GM18505 (cell line): ENCODE measurements at regions not wholly inside any gene's neighbourhood (a gene's known extent, or its start where the extent isn't known, plus 50 kb on each side); places are given as distances from the start of the nearest gene placed in this dataset.
"Not testable (repeated sequence)": the region's sequence is repeated elsewhere in the genome, so short reads cannot be mapped to it uniquely, and the experiment has no call there.

ENCODE experiments used
- ATAC-seq: cut with Tn5 transposase; IDR thresholded peaks from one replicate; pipeline ENCODE4 v1.9.1; 2021; ENCODE audit not compliant: unreplicated experiment
- POLR2A ChIP-seq: IDR thresholded peaks from 4 replicates; pipeline ENCODE4 v1.6.1; 2011; ENCODE audit warnings: borderline replicate concordance; ENCODE audit not compliant: insufficient read depth, insufficient read length; ENCODE audit errors: extremely low read depth

DNA sequence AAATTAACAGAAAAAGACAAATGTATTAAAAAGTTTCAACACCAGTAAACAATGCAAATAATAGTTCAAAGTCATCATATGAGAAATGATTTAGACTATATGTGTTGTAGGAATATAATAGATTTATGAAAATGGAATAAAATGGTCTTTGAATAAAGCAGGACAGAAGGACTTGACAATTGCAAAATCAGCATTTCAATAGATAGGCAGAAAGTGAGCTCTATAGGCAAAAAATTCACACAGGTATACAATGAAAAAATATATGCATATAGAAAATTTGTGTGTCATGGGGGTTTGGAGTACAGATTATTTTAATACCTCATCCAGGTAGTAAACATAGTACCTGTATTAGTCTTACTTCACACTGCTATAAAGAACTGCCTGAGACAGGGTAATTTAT is 571.1 kb upstream of the EYS start:
- TF ChIP-seq POLR2A, result no peak
- ATAC-seq, result no peak

DNA sequence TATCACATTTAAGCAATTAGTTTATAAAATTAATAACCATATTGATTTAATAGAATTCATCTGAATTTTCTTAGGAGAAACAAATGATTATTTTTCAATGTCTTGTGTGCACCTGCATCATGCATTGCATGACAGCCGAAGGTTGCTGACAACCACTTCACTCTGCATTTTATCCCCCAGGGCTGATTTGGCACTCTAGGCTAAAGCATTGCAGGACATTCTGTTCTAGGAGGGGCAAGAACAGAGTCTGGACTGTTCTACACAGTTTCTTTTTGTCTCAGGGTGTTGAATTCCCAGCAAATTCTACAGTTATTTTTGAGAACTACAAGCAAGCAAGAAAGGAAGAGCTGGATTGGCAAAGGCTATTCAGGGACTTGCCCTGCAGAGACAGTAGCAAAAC is 570.4 kb upstream of the EYS start:
- ATAC-seq, result no peak
- TF ChIP-seq POLR2A, result no peak

DNA sequence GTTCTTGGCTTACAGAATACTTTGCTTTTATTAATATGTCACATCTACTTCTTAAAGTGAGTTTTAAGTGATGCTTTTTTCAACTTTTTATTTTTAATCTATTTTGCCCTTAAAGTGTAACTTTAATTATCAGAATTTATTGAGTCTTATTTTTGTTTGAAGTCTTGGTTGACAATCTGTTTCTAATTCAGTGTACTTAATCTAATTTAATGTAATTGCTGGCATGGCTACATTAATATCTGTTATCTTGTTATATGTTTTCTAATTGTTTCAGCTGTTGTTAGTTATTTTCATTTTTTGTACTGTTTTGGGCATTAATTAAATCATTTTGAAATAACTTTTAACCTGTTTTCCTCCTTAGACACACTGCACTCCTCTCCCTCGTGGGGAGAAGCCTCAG is 558.7 kb upstream of the EYS start:
- no peak for ATAC-seq
- TF ChIP-seq POLR2A, result no peak

DNA sequence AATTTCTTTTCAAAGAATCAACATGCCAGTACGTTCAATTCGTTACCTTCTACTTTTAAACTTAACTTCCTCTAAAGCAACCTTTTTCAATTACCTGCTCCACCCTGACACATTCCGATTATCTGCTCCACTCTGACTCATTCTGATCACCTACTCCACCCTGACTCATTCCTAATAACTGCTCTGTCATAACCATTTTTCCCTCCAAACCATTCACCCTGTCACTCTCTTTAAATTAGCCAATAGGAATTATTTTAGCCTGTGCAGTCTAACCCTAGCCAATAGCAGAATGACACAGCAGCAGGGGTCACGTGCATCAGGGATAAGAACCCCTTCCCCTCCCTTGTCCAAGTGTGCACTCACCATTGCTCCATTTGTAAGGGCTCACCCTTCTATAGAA is 557.4 kb upstream of the EYS start:
- TF ChIP-seq POLR2A, result no peak

DNA sequence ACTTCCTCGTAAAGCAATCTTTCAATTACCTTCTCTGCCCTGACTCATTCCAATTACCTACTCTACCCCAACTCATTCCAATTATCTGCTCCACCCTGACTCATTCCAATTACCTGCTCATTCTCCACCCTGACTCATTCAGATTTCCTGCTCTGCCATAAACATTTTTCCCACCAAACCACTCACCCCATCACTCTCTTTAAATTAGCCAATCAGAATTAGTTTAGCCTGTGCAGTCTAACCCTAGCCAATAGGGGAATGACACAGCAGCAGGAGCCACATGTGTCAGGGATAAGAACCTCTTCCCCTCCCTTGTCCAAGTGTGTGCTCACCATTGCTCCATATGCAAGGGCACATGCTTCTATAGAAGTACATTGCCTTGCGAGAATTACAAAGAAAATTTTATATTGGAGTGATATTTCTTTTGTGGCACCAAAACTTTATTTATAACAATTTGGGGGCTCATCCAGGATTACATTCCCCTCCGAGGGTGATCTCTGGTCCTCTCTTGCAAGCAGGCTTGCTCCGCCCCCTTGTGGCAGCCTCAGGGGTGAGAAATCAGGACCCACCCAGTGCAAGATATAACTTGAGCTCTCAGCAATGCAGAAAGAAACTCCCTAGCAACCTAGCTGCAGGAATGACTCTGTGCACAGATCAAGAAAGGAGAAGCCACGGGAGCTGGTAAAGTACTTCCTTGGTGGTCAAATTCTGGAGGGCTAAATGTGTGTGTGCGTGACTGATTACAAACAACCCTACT is 551.9 kb upstream of the EYS start:
- ATAC-seq, result not testable (repeated sequence)

More for the DNA sequence above, 557.4 kb upstream of the EYS start:
- ATAC-seq, result no peak

DNA sequence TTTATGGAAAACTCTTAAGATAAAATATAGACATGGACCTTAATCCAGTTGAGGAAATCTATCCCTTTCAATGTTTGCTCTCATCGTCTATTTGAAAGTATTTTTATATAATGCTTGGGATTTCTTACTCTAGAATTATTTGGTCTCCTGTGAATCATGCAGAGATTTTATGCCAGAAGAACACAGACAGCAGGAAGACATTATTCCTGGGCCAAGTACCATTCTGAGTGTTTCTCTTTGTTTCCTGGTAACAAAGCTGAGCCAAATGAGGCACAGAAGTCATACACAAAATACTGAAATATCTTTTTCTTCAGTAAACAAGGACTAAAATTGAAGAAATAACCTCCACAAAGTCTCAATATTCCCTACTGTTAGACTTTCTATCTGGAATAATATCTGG is 538.2 kb upstream of the EYS start:
- no peak for ATAC-seq
- TF ChIP-seq POLR2A, result no peak

DNA sequence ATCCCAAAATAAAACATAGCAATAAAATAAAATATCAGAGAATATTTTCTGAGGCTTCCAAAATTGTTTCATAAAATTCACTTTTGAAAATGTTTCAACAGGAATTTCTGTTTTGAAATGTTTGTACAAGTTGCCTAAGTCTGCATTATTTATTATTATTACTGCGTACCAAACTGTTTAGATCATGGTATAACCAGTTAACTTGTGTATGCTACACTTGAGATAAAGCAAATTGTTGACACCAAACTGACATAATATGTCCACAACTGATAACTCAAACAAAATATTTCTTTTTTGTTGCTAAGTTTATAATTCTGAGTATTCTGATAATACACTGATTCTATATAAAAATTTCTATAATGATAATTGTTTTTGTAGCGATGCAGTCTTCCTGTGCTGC is 531.8 kb upstream of the EYS start:
- TF ChIP-seq POLR2A, result no peak
- ATAC-seq, result no peak

DNA sequence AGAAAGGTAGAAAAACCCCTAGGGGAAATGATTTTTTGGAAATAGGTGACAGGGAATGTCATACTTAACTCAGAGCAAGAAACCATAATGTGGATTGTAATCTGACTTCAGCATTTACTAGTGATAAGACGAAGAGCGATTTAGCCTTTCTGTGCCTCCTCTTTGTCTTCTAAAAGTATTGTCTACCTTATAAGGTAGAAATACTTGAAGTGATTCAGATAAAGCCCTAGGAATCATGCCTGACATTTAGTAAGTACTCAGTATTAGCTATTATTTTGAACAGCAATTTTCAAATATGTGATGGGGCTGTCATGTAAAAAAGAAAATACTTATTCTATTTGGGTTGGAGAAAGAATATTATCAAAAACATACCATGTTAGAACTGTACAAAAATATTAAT is 525.9 kb upstream of the EYS start:
- ATAC-seq, result no peak
- TF ChIP-seq POLR2A, result no peak

DNA sequence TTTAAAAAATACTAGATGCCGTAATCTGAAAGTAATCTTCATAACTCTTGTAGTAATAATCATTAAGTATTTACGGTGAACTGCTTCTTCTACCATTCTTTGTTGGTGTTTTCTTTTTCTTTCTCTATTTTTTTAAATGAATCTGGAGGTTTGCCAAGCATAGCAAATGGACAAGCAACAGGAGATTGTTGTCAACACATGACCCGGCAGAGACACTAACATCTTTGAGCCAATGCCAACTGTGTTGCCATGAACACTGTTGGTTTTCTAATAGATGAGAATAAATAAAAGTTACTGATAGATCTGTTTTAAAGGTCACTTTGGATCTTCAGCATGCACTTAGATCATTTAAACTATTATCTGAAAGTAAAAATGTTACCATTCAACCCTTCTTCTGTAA is 523.6 kb upstream of the EYS start:
- no peak for ATAC-seq
- no peak for TF ChIP-seq POLR2A

DNA sequence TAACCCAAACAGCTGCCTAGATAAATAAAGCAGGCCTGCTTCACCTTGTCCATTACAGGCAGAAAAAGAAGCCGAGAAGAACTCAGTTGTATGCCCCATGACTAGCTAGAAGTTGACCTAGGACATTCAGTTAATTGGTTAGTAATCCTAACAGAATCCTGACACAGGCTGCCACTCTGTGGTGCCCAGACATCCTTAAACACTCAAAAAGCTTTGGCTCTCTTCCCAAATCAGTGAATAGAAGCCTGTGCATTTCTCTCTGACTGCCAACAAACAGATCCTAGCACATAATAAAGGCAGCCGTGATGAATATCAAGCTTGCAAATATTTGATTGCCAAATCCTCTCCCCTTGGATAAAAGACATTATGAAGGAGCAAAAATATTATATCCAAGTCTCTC is 519.1 kb upstream of the EYS start:
- no peak for ATAC-seq
- no peak for TF ChIP-seq POLR2A

DNA sequence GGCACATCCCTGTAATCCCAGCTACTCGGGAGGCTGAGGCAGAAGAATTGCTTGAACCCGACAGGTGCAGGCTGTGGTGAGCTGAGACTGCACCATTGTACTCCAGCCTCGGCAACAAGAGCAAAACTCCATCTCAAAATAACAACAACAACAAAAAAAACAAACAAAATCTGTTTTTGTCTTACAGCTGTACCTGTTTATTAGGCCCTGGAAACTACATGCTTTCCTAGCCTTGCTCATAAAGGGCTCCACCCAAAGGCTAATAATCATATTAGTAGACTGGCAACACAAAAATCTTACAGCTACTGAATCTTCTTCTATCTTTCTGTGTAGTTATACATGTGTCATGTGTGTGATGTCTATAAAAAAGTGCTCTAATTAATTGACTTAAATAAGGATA is 503.9 kb upstream of the EYS start:
- TF ChIP-seq POLR2A, result no peak

DNA sequence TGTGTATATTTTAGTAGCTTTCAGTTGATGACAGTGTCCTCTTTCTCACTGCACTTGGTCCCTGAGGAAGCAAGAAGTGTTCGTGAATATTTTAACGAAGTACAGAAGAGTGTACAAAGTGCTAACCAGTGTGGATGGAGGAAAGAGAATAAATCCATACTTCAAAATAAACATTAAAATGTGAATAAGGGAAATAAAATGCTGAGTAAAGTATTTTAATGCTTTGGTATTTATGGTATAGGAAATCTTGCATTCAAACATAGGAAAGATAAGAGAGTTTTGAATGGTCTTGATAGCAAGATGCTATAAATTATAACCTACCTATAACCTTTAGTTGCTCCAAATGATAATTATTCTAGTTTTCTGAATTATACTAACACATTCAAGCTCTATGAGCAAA is 493.4 kb upstream of the EYS start:
- no peak for ATAC-seq
- TF ChIP-seq POLR2A, result no peak

More for the DNA sequence above, 503.9 kb upstream of the EYS start:
- ATAC-seq, result no peak

DNA sequence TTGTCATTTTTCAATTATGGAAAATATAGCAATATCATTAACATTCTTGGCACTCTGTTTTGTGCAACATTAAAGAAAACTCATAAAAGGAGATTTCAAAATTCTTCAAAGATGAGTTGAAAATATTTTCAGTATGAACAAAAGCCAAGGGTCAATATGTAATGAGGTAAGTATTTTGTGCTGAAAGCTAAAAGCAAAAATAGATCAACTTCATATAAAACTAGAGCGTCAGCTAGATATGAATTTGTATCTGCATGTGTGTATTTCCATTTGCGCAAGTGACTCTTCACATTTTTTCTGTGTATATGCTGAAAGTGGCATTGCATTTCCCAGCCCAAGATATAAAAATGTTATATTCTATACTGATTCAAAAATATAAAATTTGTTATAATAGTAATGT is 492.1 kb upstream of the EYS start:
- TF ChIP-seq POLR2A, result no peak
- ATAC-seq, result no peak

DNA sequence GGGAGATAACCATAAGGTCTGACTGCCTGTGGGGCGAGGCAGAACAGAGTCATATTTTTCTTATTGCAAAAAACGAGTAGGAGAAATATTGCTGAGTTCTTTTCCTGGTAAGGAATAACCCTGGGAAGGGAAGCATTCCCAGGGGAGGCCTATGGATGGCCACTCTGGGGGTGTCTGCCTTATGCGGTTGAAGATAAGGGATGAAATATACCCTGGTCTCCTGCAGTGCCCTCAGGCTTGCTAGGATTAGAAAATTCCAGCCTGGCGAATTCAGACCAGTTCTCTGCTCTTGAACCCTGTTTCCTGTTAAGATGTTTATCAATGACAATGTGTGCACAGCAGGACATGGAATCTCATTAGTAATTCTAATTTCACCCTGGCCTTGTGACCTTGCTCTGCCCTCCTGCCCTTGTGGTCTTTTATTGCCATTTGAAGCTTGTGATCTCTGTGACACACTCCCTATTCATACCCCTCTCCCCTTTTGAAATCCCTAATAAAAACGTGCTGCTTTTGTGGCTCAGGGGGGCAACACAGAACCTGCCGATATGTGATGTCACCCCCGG is 491.1 kb upstream of the EYS start:
- TF ChIP-seq POLR2A, result no peak
- ATAC-seq, result no peak

DNA sequence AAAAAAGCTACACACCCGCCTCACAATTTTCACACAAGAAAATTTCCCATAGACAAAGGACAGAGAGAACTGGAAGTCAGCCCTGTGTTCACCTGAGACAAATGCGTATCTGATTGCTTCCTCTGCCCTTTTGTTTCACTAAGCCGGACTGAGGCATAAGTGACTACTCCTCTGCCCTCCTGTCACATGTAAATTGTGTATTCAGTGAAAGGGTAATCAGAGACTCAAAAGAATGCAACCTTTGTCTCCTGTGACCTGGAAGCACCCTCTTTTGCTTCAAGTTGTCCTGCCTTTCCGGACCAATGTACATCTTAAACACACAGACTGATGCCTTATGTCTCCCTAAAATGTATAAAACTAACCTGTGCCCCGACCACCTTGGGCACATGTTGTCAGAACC is 483.8 kb upstream of the EYS start:
- no peak for ATAC-seq
- TF ChIP-seq POLR2A, result no peak
